GM23338 (cell line): ENCODE measurements at regions not wholly inside any gene's neighbourhood (a gene's known extent, or its start where the extent isn't known, plus 50 kb on each side); places are given as distances from the start of the nearest gene placed in this dataset.

Experiments used
- CTCF ChIP-seq, 2 experiments: fragments of 200-600 bp in 1 of 2; sonication (generic) in 1 of 2; conservative IDR thresholded peaks; 2 replicates each; pipeline versions ENCODE4 v1.5.1 to v1.6.1; 2016 to 2017; ENCODE audit warnings: antibody characterized with exemption in 2 of 2, low read depth in 2 of 2, mild to moderate bottlenecking in 2 of 2, moderate library complexity in 1 of 2
- EZH2 ChIP-seq: fragments of 200-600 bp; sonication (generic); IDR thresholded peaks from one replicate; pipeline ENCODE4 v1.8.0; 2017; ENCODE audit warnings: antibody characterized with exemption, mild to moderate bottlenecking, low read depth; ENCODE audit not compliant: unreplicated experiment
- JUNB ChIP-seq: IDR thresholded peaks from one replicate; pipeline ENCODE4 v1.6.1; 2016; ENCODE audit warnings: antibody characterized with exemption; ENCODE audit not compliant: unreplicated experiment
- POLR2AphosphoS5 ChIP-seq: IDR thresholded peaks from 2 replicates; pipeline ENCODE4 v1.6.1; 2016; ENCODE audit warnings: antibody characterized with exemption, low read depth
- TF ChIP-seq, protein P1 (sequence below): IDR thresholded peaks from one replicate; pipeline ENCODE4 v1.6.1; 2018; ENCODE audit warnings: antibody characterized with exemption; ENCODE audit not compliant: unreplicated experiment

DNA sequence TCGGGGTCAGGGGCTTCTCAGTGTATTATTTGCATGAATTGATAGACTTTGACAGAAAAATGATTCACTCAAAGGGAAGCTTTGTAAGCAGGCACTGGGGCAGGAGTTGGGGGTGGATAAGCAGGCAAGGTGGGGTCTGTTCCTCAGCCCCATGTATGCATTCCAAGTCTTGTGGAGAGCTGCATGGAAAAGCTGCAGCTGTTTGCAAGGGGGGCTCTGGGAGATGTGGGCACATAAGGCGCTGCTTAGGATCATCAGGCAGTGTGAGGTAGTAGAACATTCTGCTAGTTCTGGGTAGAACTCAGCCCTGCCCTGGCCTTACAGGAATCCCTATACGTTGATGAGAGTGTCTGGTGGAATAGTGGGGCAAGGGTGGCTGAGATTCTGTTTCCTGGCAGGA, 154.2 kb upstream of the LRIG1 start:
- TF ChIP-seq, protein P1, sequence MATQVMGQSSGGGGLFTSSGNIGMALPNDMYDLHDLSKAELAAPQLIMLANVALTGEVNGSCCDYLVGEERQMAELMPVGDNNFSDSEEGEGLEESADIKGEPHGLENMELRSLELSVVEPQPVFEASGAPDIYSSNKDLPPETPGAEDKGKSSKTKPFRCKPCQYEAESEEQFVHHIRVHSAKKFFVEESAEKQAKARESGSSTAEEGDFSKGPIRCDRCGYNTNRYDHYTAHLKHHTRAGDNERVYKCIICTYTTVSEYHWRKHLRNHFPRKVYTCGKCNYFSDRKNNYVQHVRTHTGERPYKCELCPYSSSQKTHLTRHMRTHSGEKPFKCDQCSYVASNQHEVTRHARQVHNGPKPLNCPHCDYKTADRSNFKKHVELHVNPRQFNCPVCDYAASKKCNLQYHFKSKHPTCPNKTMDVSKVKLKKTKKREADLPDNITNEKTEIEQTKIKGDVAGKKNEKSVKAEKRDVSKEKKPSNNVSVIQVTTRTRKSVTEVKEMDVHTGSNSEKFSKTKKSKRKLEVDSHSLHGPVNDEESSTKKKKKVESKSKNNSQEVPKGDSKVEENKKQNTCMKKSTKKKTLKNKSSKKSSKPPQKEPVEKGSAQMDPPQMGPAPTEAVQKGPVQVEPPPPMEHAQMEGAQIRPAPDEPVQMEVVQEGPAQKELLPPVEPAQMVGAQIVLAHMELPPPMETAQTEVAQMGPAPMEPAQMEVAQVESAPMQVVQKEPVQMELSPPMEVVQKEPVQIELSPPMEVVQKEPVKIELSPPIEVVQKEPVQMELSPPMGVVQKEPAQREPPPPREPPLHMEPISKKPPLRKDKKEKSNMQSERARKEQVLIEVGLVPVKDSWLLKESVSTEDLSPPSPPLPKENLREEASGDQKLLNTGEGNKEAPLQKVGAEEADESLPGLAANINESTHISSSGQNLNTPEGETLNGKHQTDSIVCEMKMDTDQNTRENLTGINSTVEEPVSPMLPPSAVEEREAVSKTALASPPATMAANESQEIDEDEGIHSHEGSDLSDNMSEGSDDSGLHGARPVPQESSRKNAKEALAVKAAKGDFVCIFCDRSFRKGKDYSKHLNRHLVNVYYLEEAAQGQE = no peak
- TF ChIP-seq CTCF (conservative IDR thresholded peaks at IDR 0.05; ENCODE audit: low read depth in 2 of 2) (no peak), POLR2AphosphoS5 (no peak), JUNB (no peak), EZH2 (no peak)
